Bronchial epithelial cell (primary cell): ENCODE measurements at regions not wholly inside any gene's neighbourhood (a gene's known extent, or its start where the extent isn't known, plus 50 kb on each side); places are given as distances from the start of the nearest gene placed in this dataset.

Source experiments
- DNase-seq: peaks from one replicate; pipeline ENCODE4 v3.0.0-alpha.2; 2010; ENCODE audit warnings: low read depth
- FAIRE-seq: peaks from 2 replicates; lab custom pipeline; 2011; peaks lifted over from hg19 to GRCh38; lab: Jason Lieb, UNC
- H3K27me3 ChIP-seq: 2 replicates; pipeline ENCODE4 v1.5.1; 2011; ENCODE audit warnings: low read length; ENCODE audit not compliant: control insufficient read depth, insufficient read depth
- H3K36me3 ChIP-seq: 2 replicates; pipeline ENCODE4 v1.5.1; 2011; ENCODE audit warnings: low read length; ENCODE audit not compliant: control insufficient read depth, insufficient read depth
- H3K4me3 ChIP-seq: 2 replicates; pipeline ENCODE4 v1.5.1; 2011; ENCODE audit warnings: mild to moderate bottlenecking, low read depth, low read length, control low read depth
- CTCF ChIP-seq: IDR thresholded peaks from 2 replicates; pipeline ENCODE4 v1.5.1; 2011; ENCODE audit warnings: mild to moderate bottlenecking, moderate library complexity, low read length, control low read depth, inconsistent platforms; ENCODE audit not compliant: insufficient read depth, severe bottlenecking

GRCh38 chr3:30286811-30287210 lies 319.6 kb upstream of the TGFBR2 start:
- H3K4me3 ChIP-seq: no peak overlapping the region
- FAIRE-seq: no peak
- DNase-seq: peak; percentile 64
- H3K36me3 ChIP-seq: no peaks in the 10 kb centered on the region
- H3K27me3 ChIP-seq: no peaks in the 10 kb centered on the region
- TF ChIP-seq CTCF: no peak

- H3K36me3 ChIP-seq: no peaks in the 10 kb centered on the region
- no peaks in the 10 kb centered on the region for H3K27me3 ChIP-seq
- H3K4me3 ChIP-seq: no peak overlapping the region
- DNase-seq (no peak), FAIRE-seq (no peak)
- TF ChIP-seq CTCF: no peak
Measured at GRCh38 chr3:30288830-30289229, 317.6 kb upstream of the TGFBR2 start.

GRCh38 chr3:30289324-30289723 lies 317.1 kb upstream of the TGFBR2 start:
- H3K36me3 ChIP-seq: no peaks in the 10 kb centered on the region
- no peak overlapping the region for H3K4me3 ChIP-seq
- no peaks in the 10 kb centered on the region for H3K27me3 ChIP-seq
- no peak for FAIRE-seq
- DNase-seq: peak; percentile 69
- TF ChIP-seq CTCF: no peak

GRCh38 chr3:30289766-30290165 lies 316.6 kb upstream of the TGFBR2 start:
- FAIRE-seq: no peak
- DNase-seq: no peak
- TF ChIP-seq CTCF: no peak

GRCh38 chr3:30290479-30290878 lies 315.9 kb upstream of the TGFBR2 start:
- FAIRE-seq: no peak
- no peak for TF ChIP-seq CTCF
- DNase-seq: no peak

More at GRCh38 chr3:30289766-30290165, 316.6 kb upstream of the TGFBR2 start:
- Histone ChIP-seq H3K36me3 (no peaks in the 10 kb centered on the region), H3K4me3 (no peak overlapping the region), H3K27me3 (no peaks in the 10 kb centered on the region)

GRCh38 chr3:30292192-30292893 lies 314.1 kb upstream of the TGFBR2 start:
- no peak for FAIRE-seq
- DNase-seq: peak; percentile 83
- Histone ChIP-seq H3K27me3 (no peaks in the 10 kb centered on the region), H3K36me3 (no peaks in the 10 kb centered on the region), H3K4me3 (no peak overlapping the region)
- no peak for TF ChIP-seq CTCF

More at GRCh38 chr3:30290479-30290878, 315.9 kb upstream of the TGFBR2 start:
- Histone ChIP-seq H3K36me3 (no peaks in the 10 kb centered on the region), H3K4me3 (no peak overlapping the region), H3K27me3 (no peaks in the 10 kb centered on the region)
